HCT116 (cell line): ENCODE measurements at regions not wholly inside any gene's neighbourhood (a gene's known extent, or its start where the extent isn't known, plus 50 kb on each side); places are given as distances from the start of the nearest gene placed in this dataset.

ENCODE experiments used
- ATAC-seq: fragments of 200-7000 bp; cut with Tn5 transposase; 2 replicates; pipeline ENCODE4 v1.9.1; 2020; ENCODE audit warnings: mild to moderate bottlenecking, moderate library complexity
- BruUV-seq: library from RNA; stranded (reverse); fragments of 400-500 nt; replicated peaks from 2 replicates; lab custom pipeline; 2021; lab: Mats Ljungman, UMichigan
- CTCF ChIA-PET: fragments of 300-600 bp; sonication (Branson Sonifier 250); formaldehyde crosslinking; loops from one replicate; lab custom pipeline; 2021; ENCODE audit warnings: antibody characterized with exemption; lab: Charles Lee
- POLR2A ChIA-PET: fragments of 300-600, 350-600 bp; sonication (Branson Sonifier 250); formaldehyde crosslinking; loops from one replicate; lab custom pipeline; 2021; ENCODE audit warnings: antibody characterized with exemption; lab: Charles Lee
- RAD21 ChIA-PET, 2 experiments: fragments of 300-600 bp; sonication (Branson Sonifier 250); formaldehyde crosslinking; loops; one replicate each; lab custom pipeline; 2023; ENCODE audit warnings: low total read pairs in 2 of 2; ENCODE audit not compliant: uncharacterized antibody in 2 of 2, unreplicated experiment in 2 of 2, low non-redundant PET in 1 of 2; lab: Charles Lee
- DNase-seq: peaks from one replicate; pipeline ENCODE4 v3.0.0-alpha.2; 2010; ENCODE audit warnings: low read depth, low spot score
- H2AFZ ChIP-seq: fragments of 200-600 bp; shearing (Covaris generic), sonication (generic); 2 replicates; pipeline ENCODE4 v1.6.1; 2017; ENCODE audit warnings: low read depth, mixed run types, mixed read lengths, antibody characterized with exemption, low read length; ENCODE audit not compliant: poor library complexity, severe bottlenecking
- H3K27ac ChIP-seq: 2 replicates; pipeline ENCODE4 v1.5.1; 2012; ENCODE audit warnings: low read depth, low read length
- H3K27me3 ChIP-seq: fragments of 200-600 bp; sonication (generic); 2 replicates; pipeline ENCODE4 v1.6.1; 2016; ENCODE audit warnings: mixed run types, low read length, mixed read lengths; ENCODE audit not compliant: insufficient read depth
- H3K36me3 ChIP-seq, 2 experiments: fragments of 200-500 bp in 1 of 2; fragments of 200-600 bp in 1 of 2; sonication (Bioruptor generic) in 1 of 2; sonication (generic) in 1 of 2; 2 replicates each; pipeline versions ENCODE4 v1.5.1 to v1.6.1; 2014 to 2016; ENCODE audit warnings: low read length in 2 of 2, inconsistent platforms in 1 of 2, mixed read lengths in 1 of 2, mixed run types in 1 of 2; ENCODE audit not compliant: insufficient read depth in 2 of 2, control insufficient read depth in 1 of 2
- H3K4me1 ChIP-seq, 2 experiments: fragments of 200-600 bp in 1 of 2; sonication (generic) in 1 of 2; 2 replicates each; pipeline versions ENCODE4 v1.5.1 to v1.6.1; 2012 to 2017; ENCODE audit warnings: low read length in 2 of 2, inconsistent platforms in 1 of 2, mild to moderate bottlenecking in 1 of 2, mixed read lengths in 1 of 2, mixed run types in 1 of 2, moderate library complexity in 1 of 2; ENCODE audit not compliant: insufficient read depth in 2 of 2, control insufficient read depth in 1 of 2
- H3K4me2 ChIP-seq: fragments of 200-600 bp; sonication (generic); 2 replicates; pipeline ENCODE4 v1.6.1; 2017; ENCODE audit warnings: mixed run types, low read length, mixed read lengths
- H3K4me3 ChIP-seq, 2 experiments: fragments of 200-600 bp in 1 of 2; sonication (generic) in 1 of 2; replicated peaks in 1 of 2; 2 replicates each; pipeline ENCODE4 v1.5.1; 2011 to 2016; ENCODE audit warnings: low read length in 2 of 2, control low read depth in 1 of 2, low read depth in 1 of 2, mild to moderate bottlenecking in 1 of 2, mixed read lengths in 1 of 2, mixed run types in 1 of 2
- H3K79me2 ChIP-seq: fragments of 200-600 bp; sonication (generic); 2 replicates; pipeline ENCODE4 v1.6.1; 2017; ENCODE audit warnings: mild to moderate bottlenecking, mixed run types, low read length, moderate library complexity, mixed read lengths; ENCODE audit not compliant: insufficient read depth
- H3K9ac ChIP-seq: fragments of 200-600 bp; sonication (generic); 2 replicates; pipeline ENCODE4 v1.6.1; 2016; ENCODE audit warnings: low read length, mixed read lengths
- H3K9me2 ChIP-seq: fragments of 200-600 bp; sonication (generic), shearing (Covaris generic); 2 replicates; pipeline ENCODE4 v1.6.1; 2017; ENCODE audit warnings: mixed run types, mild to moderate bottlenecking, moderate library complexity; ENCODE audit not compliant: insufficient read depth
- H3K9me3 ChIP-seq, 2 experiments: fragments of 200-500 bp in 1 of 2; fragments of 200-600 bp in 1 of 2; sonication (Bioruptor generic) in 1 of 2; sonication (generic) in 1 of 2; 2 replicates each; pipeline ENCODE4 v1.6.1; 2014 to 2017; ENCODE audit warnings: low read length in 2 of 2, mixed read lengths in 2 of 2, inconsistent platforms in 1 of 2, low read depth in 1 of 2, mild to moderate bottlenecking in 1 of 2, mixed run types in 1 of 2, moderate library complexity in 1 of 2; ENCODE audit not compliant: control insufficient read depth in 1 of 2, insufficient read depth in 1 of 2
- H4K20me1 ChIP-seq: fragments of 200-600 bp; sonication (generic), shearing (Covaris generic); 2 replicates; pipeline ENCODE4 v1.6.1; 2017; ENCODE audit warnings: mixed run types, mild to moderate bottlenecking, moderate library complexity; ENCODE audit not compliant: insufficient read depth
- CBX3 ChIP-seq: IDR thresholded peaks from 2 replicates; pipeline ENCODE4 v1.6.1; 2012; ENCODE audit warnings: low read depth
- CEBPB ChIP-seq: IDR thresholded peaks from 2 replicates; pipeline ENCODE4 v1.6.1; 2012; ENCODE audit warnings: low read depth
- EGR1 ChIP-seq: IDR thresholded peaks from 2 replicates; pipeline ENCODE4 v1.6.1; 2012; ENCODE audit warnings: low read depth
- ELF1 ChIP-seq: IDR thresholded peaks from 2 replicates; pipeline ENCODE4 v1.6.1; 2012; ENCODE audit warnings: low read depth, borderline replicate concordance
- EZH2phosphoT487 ChIP-seq: fragments of 200-600 bp; IDR thresholded peaks from 2 replicates; pipeline ENCODE4 v1.6.1; 2018; ENCODE audit warnings: antibody characterized with exemption, borderline replicate concordance
- JUND ChIP-seq: IDR thresholded peaks from 2 replicates; pipeline ENCODE4 v1.6.1; 2012
- POLR2AphosphoS5 ChIP-seq: IDR thresholded peaks from 2 replicates; pipeline ENCODE4 v1.6.1; 2011; ENCODE audit warnings: mild to moderate bottlenecking, low read depth, low read length, moderate library complexity
- SIN3A ChIP-seq: IDR thresholded peaks from 2 replicates; pipeline ENCODE4 v1.6.1; 2012; ENCODE audit warnings: low read depth
- SRF ChIP-seq: IDR thresholded peaks from 2 replicates; pipeline ENCODE4 v1.6.1; 2012; ENCODE audit warnings: low read depth
- YY1 ChIP-seq: IDR thresholded peaks from 2 replicates; pipeline ENCODE4 v1.6.1; 2011; ENCODE audit warnings: low read length, low read depth, moderate library complexity, mild to moderate bottlenecking; ENCODE audit not compliant: insufficient replicate concordance; ENCODE audit errors: extremely low read depth
- ZNF274 ChIP-seq: fragments of 200-500 bp; sonication (Bioruptor generic); IDR thresholded peaks from 2 replicates; pipeline ENCODE4 v1.6.1; 2014; ENCODE audit warnings: mild to moderate bottlenecking, low read depth, low read length, inconsistent platforms
- intact Hi-C: fragments of 100-400 bp; cut with micrococcal nuclease; formaldehyde crosslinking; loops from 2 replicates; pipeline ENCODE4 v1.10.0; 2022
- TF ChIP-seq, protein P1 (sequence below): IDR thresholded peaks from 2 replicates; pipeline ENCODE4 v1.6.1; 2012

DNA sequence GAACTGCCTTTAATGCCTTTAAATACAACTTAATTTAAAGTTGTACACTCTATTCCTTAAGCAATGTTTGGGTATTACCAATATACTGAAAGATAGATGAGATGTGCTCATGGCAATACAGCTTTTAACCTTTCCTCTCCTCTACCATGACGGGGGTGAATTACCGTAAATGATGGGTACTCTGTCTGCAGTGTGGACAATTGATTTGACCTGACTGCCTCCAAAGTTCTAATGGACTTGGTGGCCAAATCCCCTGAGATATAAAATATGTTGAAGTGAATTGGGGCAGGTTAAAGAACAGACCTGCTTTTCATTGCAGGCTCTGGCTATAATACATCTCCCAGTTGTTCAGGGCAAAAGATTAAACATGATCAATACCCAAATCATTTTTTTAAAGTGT is 367.4 kb upstream of the NR5A2 start:
- ATAC-seq (no peak), DNase-seq (no peak)
- Histone ChIP-seq H3K9me3 (no peaks in the 10 kb centered on the region), H3K79me2 (no peaks in the 10 kb centered on the region), H3K9me2 (no peaks in the 10 kb centered on the region), H3K36me3 (no peaks in the 10 kb centered on the region), H3K4me2 (no peak overlapping the region), H3K4me3 (no peak overlapping the region), H4K20me1 (no peaks in the 10 kb centered on the region), H3K9ac (no peak overlapping the region), H2AFZ (no peak overlapping the region), H3K27me3 (no peaks in the 10 kb centered on the region), H3K4me1 (no peaks in the 10 kb centered on the region), H3K27ac (no peak overlapping the region)
- CTCF ChIA-PET = no interaction called here
- intact Hi-C loops = no loop called here
- POLR2A ChIA-PET = no interaction called here
- RAD21 ChIA-PET = no interaction called here
- TF ChIP-seq, protein P1, sequence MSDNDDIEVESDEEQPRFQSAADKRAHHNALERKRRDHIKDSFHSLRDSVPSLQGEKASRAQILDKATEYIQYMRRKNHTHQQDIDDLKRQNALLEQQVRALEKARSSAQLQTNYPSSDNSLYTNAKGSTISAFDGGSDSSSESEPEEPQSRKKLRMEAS = no peak
- TF ChIP-seq YY1 = no peak
- TF ChIP-seq SIN3A = no peak
- TF ChIP-seq CBX3 = no peak
- no peak for TF ChIP-seq EZH2phosphoT487
- no TSS peak for BruUV-seq

DNA sequence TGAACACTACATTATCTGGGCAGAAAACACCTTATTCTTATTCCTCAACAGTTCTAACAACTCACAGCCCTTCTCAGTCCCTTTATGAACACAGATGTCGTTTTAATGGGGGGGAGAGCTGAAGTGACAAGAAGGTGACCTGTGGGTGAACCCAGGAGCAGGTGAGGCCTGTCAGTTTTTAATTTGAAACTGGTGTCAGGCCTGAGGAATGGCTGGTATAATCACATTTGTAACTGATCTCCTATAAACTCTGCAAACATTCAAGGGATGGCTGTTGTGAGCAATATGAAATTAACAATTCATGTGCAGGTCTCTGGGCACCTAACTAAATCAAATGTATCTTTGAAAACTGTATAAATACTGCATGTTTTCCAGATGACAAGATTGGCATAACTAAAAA is 362.1 kb upstream of the NR5A2 start:
- no peak overlapping the region for H3K9ac ChIP-seq
- DNase-seq (no peak), ATAC-seq (no peak)
- H3K9me2 ChIP-seq = no peaks in the 10 kb centered on the region
- H3K36me3 ChIP-seq = no peaks in the 10 kb centered on the region
- H3K4me2 ChIP-seq = no peak overlapping the region
- ChIA-PET RAD21 (no interaction called here), CTCF (no interaction called here), POLR2A (no interaction called here)
- H3K4me1 ChIP-seq = no peaks in the 10 kb centered on the region
- H2AFZ ChIP-seq = no peak overlapping the region
- H4K20me1 ChIP-seq = no peaks in the 10 kb centered on the region
- no peak overlapping the region for H3K27ac ChIP-seq
- no peaks in the 10 kb centered on the region for H3K9me3 ChIP-seq
- H3K79me2 ChIP-seq = no peaks in the 10 kb centered on the region
- H3K4me3 ChIP-seq = no peak overlapping the region
- TF ChIP-seq EGR1 = no peak
- no peak for TF ChIP-seq ZNF274
- no peak for TF ChIP-seq JUND
- no peak for TF ChIP-seq SRF
- TF ChIP-seq POLR2AphosphoS5 = no peak
- no peak for TF ChIP-seq CEBPB
- TF ChIP-seq, protein P1 = no peak
- TF ChIP-seq YY1 = no peak
- no peak for TF ChIP-seq ELF1
- no peak for TF ChIP-seq EZH2phosphoT487
- BruUV-seq = no TSS peak
- H3K27me3 ChIP-seq = no peaks in the 10 kb centered on the region
- intact Hi-C loops = no loop called here
